Stimulated activated naive CD8-positive, alpha-beta T cell treated with anti-CD3 and anti-CD28 coated beads, Interleukin-15, amount 100 ng/mL, for 72 hours (primary cell): ENCODE measurements at regions not wholly inside any gene's neighbourhood (a gene's known extent, or its start where the extent isn't known, plus 50 kb on each side); places are given as distances from the start of the nearest gene placed in this dataset.

Experiments used
- ATAC-seq: fragments of 150-1000 bp; cut with Tn5 transposase; 2 replicates; pipeline ENCODE4 v1.10.0; 2021; ENCODE audit warnings: mild to moderate bottlenecking, moderate library complexity
- DNase-seq, 2 donors: peaks; one replicate each; pipeline ENCODE4 v3.0.0; 2021 to 2022
- H3K27ac Mint-ChIP-seq, 2 donors: one replicate each; pipeline ENCODE4 v1.8.0; 2022; ENCODE audit warnings: mild to moderate bottlenecking in 2 of 2, mixed read lengths in 2 of 2, moderate library complexity in 2 of 2
- H3K27me3 Mint-ChIP-seq: one replicate; pipeline ENCODE4 v1.8.0; 2022; ENCODE audit warnings: mixed read lengths
- H3K4me1 Mint-ChIP-seq: one replicate; pipeline ENCODE4 v1.8.0; 2022; ENCODE audit warnings: mild to moderate bottlenecking, mixed read lengths
- H3K4me3 Mint-ChIP-seq, 2 donors: one replicate each; pipeline ENCODE4 v1.8.0; 2022; ENCODE audit warnings: mild to moderate bottlenecking in 2 of 2, mixed read lengths in 2 of 2, moderate library complexity in 1 of 2
- H3K9me3 Mint-ChIP-seq, 2 donors: one replicate each; pipeline ENCODE4 v1.8.0; 2022; ENCODE audit warnings: mixed read lengths in 2 of 2

DNA sequence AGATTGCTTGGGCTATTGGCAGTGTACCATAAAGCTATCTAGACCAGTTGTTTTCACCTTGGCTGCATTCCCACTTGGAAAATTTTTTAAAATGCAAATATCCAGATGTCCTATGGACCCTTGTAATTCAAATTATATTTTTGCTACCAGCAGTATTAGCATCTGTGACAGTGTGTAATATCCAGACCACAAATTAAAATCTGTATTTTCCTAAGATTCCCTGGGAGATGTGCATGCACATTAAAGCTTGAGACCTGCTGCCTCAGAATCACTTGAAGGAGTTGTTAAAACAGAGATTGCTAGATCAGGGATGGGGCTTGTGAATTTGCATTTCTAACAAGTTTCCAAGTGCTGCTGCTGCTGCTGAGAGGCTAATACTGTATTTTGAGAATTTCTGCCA is 381.2 kb upstream of the PDE4D start:
- no peak for DNase-seq
- H3K9me3 Mint-ChIP-seq = peaks cover 0 to 9% of the 10 kb centered on the region in 2 donors
- no peak overlapping the region for H3K4me3 Mint-ChIP-seq
- no peaks in the 10 kb centered on the region for H3K27me3 Mint-ChIP-seq
- no peak for ATAC-seq
- H3K27ac Mint-ChIP-seq = no peak overlapping the region
- no peaks in the 10 kb centered on the region for H3K4me1 Mint-ChIP-seq

DNA sequence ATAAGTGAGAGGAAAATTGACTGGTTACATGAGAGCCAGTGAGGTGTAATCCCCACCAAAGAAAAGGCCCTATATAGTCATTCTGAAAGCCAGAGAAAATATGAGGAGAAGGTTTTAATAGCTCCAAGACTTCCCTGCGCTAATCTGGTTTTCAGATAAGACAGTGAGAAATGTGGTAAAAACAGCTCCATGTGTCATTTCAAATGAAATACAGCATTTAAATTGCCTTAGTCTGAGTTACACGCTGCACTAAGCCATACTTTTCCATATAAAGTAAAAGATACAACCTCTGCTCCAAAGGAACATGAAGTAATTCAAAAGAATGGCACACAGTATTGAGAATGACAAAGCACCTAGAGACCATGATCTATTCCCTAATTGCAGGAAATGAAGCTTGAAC is 378.0 kb upstream of the PDE4D start:
- no peak overlapping the region for H3K27ac Mint-ChIP-seq
- DNase-seq (no peak), ATAC-seq (no peak)
- no peaks in the 10 kb centered on the region for H3K27me3 Mint-ChIP-seq
- H3K4me1 Mint-ChIP-seq = no peaks in the 10 kb centered on the region
- no peak overlapping the region for H3K4me3 Mint-ChIP-seq
- H3K9me3 Mint-ChIP-seq = peaks cover 0 to 9% of the 10 kb centered on the region in 2 donors

- no peaks in the 10 kb centered on the region for H3K9me3 Mint-ChIP-seq
- H3K27ac Mint-ChIP-seq = no peak overlapping the region
- H3K4me3 Mint-ChIP-seq = no peak overlapping the region
- ATAC-seq = no peak
- H3K27me3 Mint-ChIP-seq = no peaks in the 10 kb centered on the region
- no peak for DNase-seq
- no peaks in the 10 kb centered on the region for H3K4me1 Mint-ChIP-seq
Measured at GRCh38 chr5:60267907-60268306, 374.4 kb upstream of the PDE4D start.

GRCh38 chr5:60263346-60263745 is 369.8 kb upstream of the PDE4D start:
- Mint-ChIP-seq H3K4me1 (no peaks in the 10 kb centered on the region), H3K27me3 (no peaks in the 10 kb centered on the region), H3K27ac (no peak overlapping the region), H3K9me3 (no peaks in the 10 kb centered on the region), H3K4me3 (no peak overlapping the region)
- no peak for ATAC-seq
- no peak for DNase-seq

DNA sequence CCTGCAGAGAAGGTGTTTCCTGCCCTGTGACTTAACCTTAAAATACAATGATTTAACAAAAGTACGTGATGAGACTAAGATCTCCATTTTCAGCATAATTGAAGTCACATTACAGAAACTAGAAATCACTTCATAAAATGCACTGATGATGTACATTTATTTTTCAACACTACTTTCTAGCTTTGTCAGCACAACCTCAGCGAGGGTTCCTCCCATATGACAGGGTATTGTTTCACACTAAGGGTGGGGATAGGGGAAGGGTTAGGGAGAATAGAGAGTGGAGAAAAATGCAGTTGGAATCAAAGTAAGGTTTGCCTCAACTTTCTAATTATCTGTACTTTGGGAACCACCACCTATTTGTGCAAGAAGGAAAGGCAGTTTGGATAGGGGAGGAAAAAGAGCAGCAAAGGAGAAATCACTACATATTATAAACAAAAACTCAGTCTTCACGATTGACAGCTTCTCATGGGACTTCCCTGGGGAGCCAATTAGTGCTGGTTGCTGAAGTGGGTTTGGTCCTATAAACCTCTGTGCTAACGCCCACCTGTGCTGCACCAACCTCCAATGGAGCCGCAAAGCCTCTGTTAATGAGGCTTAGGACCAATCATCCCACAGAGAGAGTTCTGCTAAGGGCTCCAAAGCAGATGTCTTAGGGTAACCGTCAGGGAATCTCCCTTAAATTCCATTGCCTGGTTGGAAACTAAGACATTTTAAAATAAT is 369.2 kb upstream of the PDE4D start:
- Mint-ChIP-seq H3K27ac (no peak overlapping the region), H3K4me1 (no peaks in the 10 kb centered on the region), H3K9me3 (no peaks in the 10 kb centered on the region), H3K27me3 (no peaks in the 10 kb centered on the region), H3K4me3 (no peak overlapping the region)
- ATAC-seq = no peak
- no peak for DNase-seq

- H3K27ac Mint-ChIP-seq = no peak overlapping the region
- no peaks in the 10 kb centered on the region for H3K9me3 Mint-ChIP-seq
- H3K27me3 Mint-ChIP-seq = no peaks in the 10 kb centered on the region
- no peak overlapping the region for H3K4me3 Mint-ChIP-seq
- DNase-seq = no peak
- no peaks in the 10 kb centered on the region for H3K4me1 Mint-ChIP-seq
- no peak for ATAC-seq
Measured at GRCh38 chr5:60261732-60262131, 368.2 kb upstream of the PDE4D start.

- no peak overlapping the region for H3K27ac Mint-ChIP-seq
- H3K9me3 Mint-ChIP-seq = no peaks in the 10 kb centered on the region
- H3K27me3 Mint-ChIP-seq = no peaks in the 10 kb centered on the region
- ATAC-seq = no peak
- no peak overlapping the region for H3K4me3 Mint-ChIP-seq
- no peak for DNase-seq
- H3K4me1 Mint-ChIP-seq = no peaks in the 10 kb centered on the region
Measured at GRCh38 chr5:60260658-60261057, 367.1 kb upstream of the PDE4D start.

DNA sequence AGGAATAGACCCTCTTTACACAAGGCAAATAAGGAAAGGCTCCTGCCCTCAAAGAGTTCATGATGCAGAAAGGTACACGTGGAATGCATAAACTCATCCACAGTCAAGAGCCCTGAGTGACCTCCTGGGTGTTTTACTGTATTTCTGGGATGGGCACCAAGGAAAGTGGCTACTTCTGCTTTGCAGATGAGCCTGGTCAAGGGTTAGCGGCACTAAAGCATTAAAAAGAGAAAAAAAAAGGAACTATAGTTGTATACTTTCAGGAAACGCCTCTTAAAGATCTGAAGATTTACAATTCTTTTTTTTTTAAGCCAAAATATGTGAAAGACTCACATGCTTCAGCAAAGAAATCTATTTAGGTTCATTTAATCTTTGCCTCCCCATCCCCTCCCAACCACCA is 366.2 kb upstream of the PDE4D start:
- ATAC-seq (no peak), DNase-seq (no peak)
- Mint-ChIP-seq H3K4me1 (no peaks in the 10 kb centered on the region), H3K4me3 (no peak overlapping the region), H3K9me3 (no peaks in the 10 kb centered on the region), H3K27ac (no peak overlapping the region), H3K27me3 (no peaks in the 10 kb centered on the region)

GRCh38 chr5:60257596-60258271 is 364.2 kb upstream of the PDE4D start:
- Mint-ChIP-seq H3K27me3 (no peaks in the 10 kb centered on the region), H3K4me1 (no peaks in the 10 kb centered on the region), H3K27ac (no peak overlapping the region), H3K9me3 (no peaks in the 10 kb centered on the region), H3K4me3 (no peak overlapping the region)
- DNase-seq = no peak
- ATAC-seq = no peak

GRCh38 chr5:60256546-60256945 is 363.0 kb upstream of the PDE4D start:
- Mint-ChIP-seq H3K4me3 (no peak overlapping the region), H3K27ac (no peak overlapping the region), H3K9me3 (no peaks in the 10 kb centered on the region), H3K27me3 (no peaks in the 10 kb centered on the region), H3K4me1 (no peaks in the 10 kb centered on the region)
- ATAC-seq (no peak), DNase-seq (no peak)

GRCh38 chr5:60248901-60249300 is 355.4 kb upstream of the PDE4D start:
- no peak for ATAC-seq
- no peak for DNase-seq
- Mint-ChIP-seq H3K27ac (no peak overlapping the region), H3K4me3 (no peak overlapping the region), H3K27me3 (no peaks in the 10 kb centered on the region), H3K4me1 (no peaks in the 10 kb centered on the region), H3K9me3 (peaks cover 0 to 7% of the 10 kb centered on the region in 2 donors)

GRCh38 chr5:60243713-60244112 is 350.2 kb upstream of the PDE4D start:
- DNase-seq (no peak), ATAC-seq (no peak)
- no peak overlapping the region for H3K27ac Mint-ChIP-seq
- H3K4me1 Mint-ChIP-seq = no peaks in the 10 kb centered on the region
- H3K9me3 Mint-ChIP-seq = peaks cover 11 to 16% of the 10 kb centered on the region in 2 donors
- no peak overlapping the region for H3K4me3 Mint-ChIP-seq
- no peaks in the 10 kb centered on the region for H3K27me3 Mint-ChIP-seq

DNA sequence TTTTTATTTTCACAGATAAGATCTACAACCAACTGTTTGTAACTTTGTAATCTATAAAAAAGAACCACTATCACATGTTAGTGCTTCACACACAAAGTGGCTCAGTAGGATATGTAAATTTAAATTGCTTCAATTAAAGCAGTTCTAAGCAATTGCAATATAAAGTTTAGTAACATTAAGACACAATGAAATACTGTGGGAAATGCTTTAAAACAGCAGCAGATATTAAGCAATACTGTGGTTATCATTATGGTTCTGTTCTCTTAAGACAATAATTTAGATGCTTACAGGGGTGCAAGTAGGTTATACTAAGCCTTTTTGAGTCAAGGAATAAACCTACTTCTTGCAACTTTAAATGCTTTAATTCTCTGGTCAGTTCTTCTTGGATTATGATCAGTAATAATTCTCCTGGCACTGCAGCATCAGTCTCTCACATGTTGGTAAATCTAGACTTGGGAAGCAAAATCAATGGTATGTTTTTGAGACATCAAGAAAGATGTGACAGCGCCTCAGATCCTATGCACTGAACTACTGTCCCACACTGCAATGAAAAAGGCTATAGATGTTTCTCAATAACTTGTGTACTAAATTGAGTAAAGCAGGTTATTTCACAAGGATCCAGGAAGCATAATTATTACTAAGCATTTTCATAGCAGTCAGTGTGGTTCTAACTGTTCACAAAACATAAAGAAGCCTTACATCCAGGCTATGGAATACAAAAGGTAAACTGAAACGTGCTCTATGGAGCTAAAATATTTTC is 338.7 kb upstream of the PDE4D start:
- Mint-ChIP-seq H3K4me3 (no peak overlapping the region), H3K4me1 (no peaks in the 10 kb centered on the region), H3K27ac (no peak overlapping the region), H3K9me3 (peaks cover 0 to 5% of the 10 kb centered on the region in 2 donors), H3K27me3 (no peaks in the 10 kb centered on the region)
- no peak for ATAC-seq
- DNase-seq = no peak

DNA sequence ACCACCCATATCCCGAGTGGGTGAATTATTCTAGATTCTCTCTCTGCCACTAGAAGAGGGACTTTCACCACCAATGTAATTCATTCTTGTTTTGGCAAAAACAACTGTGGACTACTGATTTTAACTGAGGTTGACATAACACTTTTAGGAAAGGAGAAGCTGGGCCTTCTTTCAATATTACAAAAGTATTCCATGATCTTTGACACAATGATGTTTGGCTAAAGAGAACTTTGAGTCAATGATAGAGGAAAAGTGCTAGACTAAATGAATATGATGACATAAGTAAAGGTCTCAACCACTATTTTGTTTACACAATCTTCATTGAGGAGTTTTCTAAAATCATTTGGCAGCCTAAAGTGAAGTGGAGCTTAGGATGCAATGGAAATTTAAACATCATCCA is 336.9 kb upstream of the PDE4D start:
- Mint-ChIP-seq H3K9me3 (no peaks in the 10 kb centered on the region), H3K27me3 (no peaks in the 10 kb centered on the region), H3K4me3 (no peak overlapping the region), H3K4me1 (no peaks in the 10 kb centered on the region), H3K27ac (no peak overlapping the region)
- no peak for ATAC-seq
- DNase-seq = no peak

- no peak for ATAC-seq
- Mint-ChIP-seq H3K9me3 (peaks cover 0 to 4% of the 10 kb centered on the region in 2 donors), H3K27ac (no peak overlapping the region), H3K27me3 (no peaks in the 10 kb centered on the region), H3K4me3 (no peak overlapping the region), H3K4me1 (no peaks in the 10 kb centered on the region)
- DNase-seq = no peak
Measured at GRCh38 chr5:60229691-60230185, 336.2 kb upstream of the PDE4D start.

DNA sequence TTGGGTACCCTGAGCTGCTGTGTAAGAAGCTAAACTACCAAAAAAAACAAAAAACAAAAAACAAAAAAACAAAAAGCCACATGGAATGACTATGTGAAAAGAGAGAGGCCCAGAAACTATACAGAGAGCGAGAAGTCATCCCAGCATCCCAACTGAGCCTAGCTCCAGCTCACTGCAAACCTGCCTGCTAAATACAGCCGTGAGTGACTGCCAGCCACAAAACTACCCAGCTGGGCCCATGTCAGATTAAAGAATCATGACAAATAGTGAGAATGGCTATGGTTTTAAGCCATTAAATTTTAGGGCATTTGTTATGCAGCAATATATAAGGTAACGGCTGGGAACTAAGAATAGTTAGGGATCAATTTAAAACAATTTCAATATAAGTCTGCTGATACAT is 335.1 kb upstream of the PDE4D start:
- DNase-seq (no peak), ATAC-seq (no peak)
- no peak overlapping the region for H3K4me3 Mint-ChIP-seq
- H3K27me3 Mint-ChIP-seq = no peaks in the 10 kb centered on the region
- H3K9me3 Mint-ChIP-seq = peaks cover 0 to 6% of the 10 kb centered on the region in 2 donors
- no peaks in the 10 kb centered on the region for H3K4me1 Mint-ChIP-seq
- H3K27ac Mint-ChIP-seq = no peak overlapping the region
